NT2/D1 (cell line): ENCODE measurements at regions not wholly inside any gene's neighbourhood (a gene's known extent, or its start where the extent isn't known, plus 50 kb on each side); places are given as distances from the start of the nearest gene placed in this dataset.

ENCODE experiments used
- DNase-seq: peaks from one replicate; pipeline ENCODE4 v3.0.0-alpha.2; 2011; ENCODE audit warnings: low read depth, low spot score
- H3K27me3 ChIP-seq: 2 replicates; pipeline ENCODE4 v1.6.0; 2011; ENCODE audit warnings: mild to moderate bottlenecking; ENCODE audit not compliant: insufficient read length, insufficient read depth
- H3K36me3 ChIP-seq: 2 replicates; pipeline ENCODE4 v1.6.1; 2011; ENCODE audit warnings: mild to moderate bottlenecking, low read length, mixed read lengths; ENCODE audit not compliant: insufficient read depth, insufficient read length
- H3K4me1 ChIP-seq: 2 replicates; pipeline ENCODE4 v1.5.1; 2011; ENCODE audit not compliant: insufficient read depth, insufficient read length
- H3K4me3 ChIP-seq: 2 replicates; pipeline ENCODE4 v1.5.1; 2011; ENCODE audit warnings: low read depth; ENCODE audit not compliant: insufficient read length
- H3K9ac ChIP-seq: 2 replicates; pipeline ENCODE4 v1.6.0; 2011; ENCODE audit warnings: low read depth; ENCODE audit not compliant: insufficient read length
- H3K9me3 ChIP-seq: 2 replicates; pipeline ENCODE4 v1.5.1; 2011; ENCODE audit warnings: mild to moderate bottlenecking, low read length; ENCODE audit not compliant: insufficient read depth
- SUZ12 ChIP-seq: IDR thresholded peaks from 2 replicates; pipeline ENCODE4 v1.6.1; 2011; ENCODE audit not compliant: insufficient read length, insufficient read depth; ENCODE audit errors: extremely low read depth
- YY1 ChIP-seq: IDR thresholded peaks from 2 replicates; pipeline ENCODE4 v1.6.1; 2011; ENCODE audit not compliant: insufficient read length, insufficient read depth
- ZNF274 ChIP-seq: IDR thresholded peaks from 2 replicates; pipeline ENCODE4 v1.6.1; 2011; ENCODE audit warnings: mild to moderate bottlenecking, low read depth, low read length

GRCh38 chrX:49753691-49754090 is 57.9 kb upstream of the PAGE1 start:
- H3K9me3 ChIP-seq = no peaks in the 10 kb centered on the region
- no peaks in the 10 kb centered on the region for H3K4me1 ChIP-seq
- H3K4me3 ChIP-seq = no peak overlapping the region
- TF ChIP-seq SUZ12 (no peak), ZNF274 (no peak), YY1 (no peak)
- H3K9ac ChIP-seq = no peak overlapping the region
- DNase-seq = no peak
- H3K27me3 ChIP-seq = no peaks in the 10 kb centered on the region
- no peaks in the 10 kb centered on the region for H3K36me3 ChIP-seq

GRCh38 chrX:49748211-49748956 is 52.6 kb upstream of the PAGE1 start:
- Histone ChIP-seq H3K27me3 (no peaks in the 10 kb centered on the region), H3K4me3 (no peak overlapping the region), H3K9me3 (no peaks in the 10 kb centered on the region), H3K4me1 (no peaks in the 10 kb centered on the region), H3K9ac (no peak overlapping the region), H3K36me3 (no peaks in the 10 kb centered on the region)
- DNase-seq = no peak
- no peak for TF ChIP-seq YY1
- no peak for TF ChIP-seq ZNF274
- no peak for TF ChIP-seq SUZ12

- H3K36me3 ChIP-seq = no peaks in the 10 kb centered on the region
- no peaks in the 10 kb centered on the region for H3K27me3 ChIP-seq
- H3K4me3 ChIP-seq = no peak overlapping the region
- H3K9me3 ChIP-seq = no peaks in the 10 kb centered on the region
- no peak for DNase-seq
- no peak for TF ChIP-seq ZNF274
- TF ChIP-seq SUZ12 = no peak
- no peak for TF ChIP-seq YY1
- no peaks in the 10 kb centered on the region for H3K4me1 ChIP-seq
- no peak overlapping the region for H3K9ac ChIP-seq
These were observed 50.5 kb upstream of the PAGE1 start for GRCh38 chrX:49746306-49746705.
